B cell (primary cell): ENCODE measurements at regions not wholly inside any gene's neighbourhood (a gene's known extent, or its start where the extent isn't known, plus 50 kb on each side); places are given as distances from the start of the nearest gene placed in this dataset.

Experiments used
- CTCF ChIP-seq: fragments of 200-600 bp; IDR thresholded peaks from one replicate; pipeline ENCODE4 v1.8.0; 2022; ENCODE audit warnings: antibody characterized with exemption, mild to moderate bottlenecking
- EZH2 ChIP-seq: IDR thresholded peaks from 2 replicates; pipeline ENCODE4 v1.6.1; 2012; ENCODE audit warnings: borderline replicate concordance, low read depth, mild to moderate bottlenecking, moderate library complexity, low read length; ENCODE audit not compliant: insufficient read depth, poor library complexity, severe bottlenecking

GRCh38 chr5:34504967-34505366 lies 151.2 kb upstream of the RAI14 start:
- TF ChIP-seq CTCF = no peak
- no peak for TF ChIP-seq EZH2
